GM06990 (cell line): ENCODE measurements at regions not wholly inside any gene's neighbourhood (a gene's known extent, or its start where the extent isn't known, plus 50 kb on each side); places are given as distances from the start of the nearest gene placed in this dataset.

Source experiments
- DNase-seq: peaks from one replicate; pipeline ENCODE4 v3.0.0-alpha.2; 2011; ENCODE audit not compliant: insufficient read length; ENCODE audit errors: extremely low read depth
- H3K27me3 ChIP-seq: replicated peaks from 2 replicates; pipeline ENCODE4 v1.6.0; 2011; ENCODE audit warnings: low read length; ENCODE audit not compliant: control insufficient read depth, insufficient read depth
- H3K36me3 ChIP-seq: 2 replicates; pipeline ENCODE4 v1.5.1; 2011; ENCODE audit warnings: low read length; ENCODE audit not compliant: control insufficient read depth, insufficient read depth
- H3K4me3 ChIP-seq: replicated peaks from 2 replicates; pipeline ENCODE4 v1.5.1; 2011; ENCODE audit warnings: low read depth, mild to moderate bottlenecking, control low read depth, low read length
- TF ChIP-seq, protein P1 (sequence below): IDR thresholded peaks from 2 replicates; pipeline ENCODE4 v1.5.1; 2011; ENCODE audit warnings: low read length, control low read depth, mild to moderate bottlenecking, inconsistent platforms; ENCODE audit not compliant: insufficient read depth, poor library complexity, severe bottlenecking

DNA sequence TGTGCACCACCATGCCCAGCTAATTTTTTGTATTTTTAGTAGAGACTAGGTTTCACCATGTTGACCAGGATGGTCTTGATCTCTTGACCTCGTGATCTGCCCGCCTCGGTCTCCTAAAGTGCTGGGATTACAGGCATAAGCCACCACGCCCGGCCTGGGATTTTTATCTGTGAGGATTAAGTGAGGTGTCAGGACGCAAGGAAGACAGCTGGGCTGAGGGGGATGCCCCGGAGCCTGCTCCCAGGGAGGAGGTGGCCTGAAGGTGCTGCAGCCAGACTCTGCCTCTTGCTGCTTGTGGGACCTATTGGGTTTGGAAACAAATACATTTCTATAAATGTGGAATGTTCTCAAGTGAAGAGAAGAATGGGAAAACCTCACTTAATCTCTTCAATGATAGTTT, 131.6 kb downstream of the OLFM4 start:
- no peaks in the 10 kb centered on the region for H3K36me3 ChIP-seq
- TF ChIP-seq, protein P1, sequence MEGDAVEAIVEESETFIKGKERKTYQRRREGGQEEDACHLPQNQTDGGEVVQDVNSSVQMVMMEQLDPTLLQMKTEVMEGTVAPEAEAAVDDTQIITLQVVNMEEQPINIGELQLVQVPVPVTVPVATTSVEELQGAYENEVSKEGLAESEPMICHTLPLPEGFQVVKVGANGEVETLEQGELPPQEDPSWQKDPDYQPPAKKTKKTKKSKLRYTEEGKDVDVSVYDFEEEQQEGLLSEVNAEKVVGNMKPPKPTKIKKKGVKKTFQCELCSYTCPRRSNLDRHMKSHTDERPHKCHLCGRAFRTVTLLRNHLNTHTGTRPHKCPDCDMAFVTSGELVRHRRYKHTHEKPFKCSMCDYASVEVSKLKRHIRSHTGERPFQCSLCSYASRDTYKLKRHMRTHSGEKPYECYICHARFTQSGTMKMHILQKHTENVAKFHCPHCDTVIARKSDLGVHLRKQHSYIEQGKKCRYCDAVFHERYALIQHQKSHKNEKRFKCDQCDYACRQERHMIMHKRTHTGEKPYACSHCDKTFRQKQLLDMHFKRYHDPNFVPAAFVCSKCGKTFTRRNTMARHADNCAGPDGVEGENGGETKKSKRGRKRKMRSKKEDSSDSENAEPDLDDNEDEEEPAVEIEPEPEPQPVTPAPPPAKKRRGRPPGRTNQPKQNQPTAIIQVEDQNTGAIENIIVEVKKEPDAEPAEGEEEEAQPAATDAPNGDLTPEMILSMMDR: no peak
- DNase-seq: no peak
- no peaks in the 10 kb centered on the region for H3K27me3 ChIP-seq
- H3K4me3 ChIP-seq: no peak overlapping the region

DNA sequence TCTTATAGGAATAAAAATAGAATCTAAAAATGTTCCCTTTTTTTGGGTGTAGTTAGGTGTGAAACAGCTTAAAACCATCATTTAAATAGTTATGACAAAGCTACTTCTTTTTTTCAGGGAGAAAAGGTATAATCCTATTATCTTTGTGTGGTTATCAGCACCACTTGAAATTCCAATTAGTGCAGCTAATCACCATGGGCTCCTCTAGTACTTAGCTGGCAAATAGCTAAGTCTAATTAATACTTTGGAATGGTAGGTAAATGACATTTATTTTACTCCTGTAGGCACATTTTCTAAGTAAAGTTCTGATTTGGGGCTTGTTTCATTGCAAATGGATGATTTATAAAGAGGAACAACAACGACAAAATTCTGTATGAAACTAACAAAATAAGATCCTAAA, 132.6 kb downstream of the OLFM4 start:
- Histone ChIP-seq H3K36me3 (no peaks in the 10 kb centered on the region), H3K4me3 (no peak overlapping the region), H3K27me3 (no peaks in the 10 kb centered on the region)
- TF ChIP-seq, protein P1: no peak
- DNase-seq: no peak

DNA sequence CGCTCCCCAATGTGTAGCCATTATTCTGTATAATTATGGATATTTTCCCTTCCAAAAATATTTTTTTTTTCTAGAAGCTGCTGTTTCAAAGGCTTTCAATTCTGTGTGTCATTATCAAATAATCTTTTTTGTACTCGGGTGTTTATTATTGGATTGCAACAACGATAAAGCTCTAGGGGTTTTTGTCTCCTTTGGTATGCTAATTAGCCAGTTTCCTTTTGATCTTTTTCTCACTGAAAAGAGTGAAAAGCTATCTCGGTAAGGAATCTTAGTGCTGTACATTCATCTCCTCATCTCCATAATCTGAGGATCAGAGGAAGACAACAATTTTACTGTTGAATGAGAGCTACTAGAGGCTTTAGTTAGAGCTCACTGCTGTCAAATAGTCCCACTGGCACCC, 136.6 kb downstream of the OLFM4 start:
- Histone ChIP-seq H3K4me3 (no peak overlapping the region), H3K27me3 (no peaks in the 10 kb centered on the region), H3K36me3 (no peaks in the 10 kb centered on the region)
- TF ChIP-seq, protein P1: no peak
- DNase-seq: no peak

DNA sequence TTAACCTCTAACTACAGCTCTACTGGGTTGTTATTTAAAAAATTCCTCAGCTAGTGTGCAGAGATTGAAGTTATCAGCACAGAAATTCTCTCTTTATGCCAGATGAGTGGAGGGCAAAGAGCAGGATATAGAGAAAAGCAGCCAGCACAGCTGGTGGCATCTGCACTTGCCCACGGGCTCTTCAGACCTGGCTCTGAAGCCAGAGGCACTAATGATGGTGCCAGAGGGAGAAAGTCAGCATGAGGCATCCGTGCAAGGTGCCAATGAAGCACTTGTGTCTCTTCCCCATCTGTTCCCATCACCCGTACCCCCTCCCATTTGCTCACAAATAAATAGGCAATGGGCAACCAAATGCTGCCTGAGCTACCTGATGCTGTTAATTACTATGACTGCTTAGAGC, 138.9 kb downstream of the OLFM4 start:
- Histone ChIP-seq H3K4me3 (no peak overlapping the region), H3K36me3 (no peaks in the 10 kb centered on the region), H3K27me3 (no peaks in the 10 kb centered on the region)
- TF ChIP-seq, protein P1: no peak
- no peak for DNase-seq

DNA sequence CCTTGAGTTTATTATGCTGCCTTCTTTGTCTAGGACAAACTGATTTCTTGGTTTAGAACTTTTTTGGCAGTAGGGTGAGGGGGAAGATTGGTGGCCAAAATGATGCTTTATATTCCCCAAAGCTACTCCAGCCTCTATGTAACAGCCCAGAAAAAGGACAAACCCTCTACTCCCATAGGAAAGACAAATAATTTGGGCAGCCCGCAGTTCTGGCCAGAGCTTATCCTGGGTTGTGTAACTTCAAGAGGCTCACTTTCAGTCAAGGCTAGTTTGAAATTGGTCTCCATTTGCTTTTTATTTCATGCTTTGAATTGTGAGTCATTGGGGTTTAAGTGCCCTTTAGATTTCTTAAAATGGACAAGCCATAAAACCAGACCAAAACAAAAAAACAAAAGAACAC, 142.3 kb downstream of the OLFM4 start:
- TF ChIP-seq, protein P1: no peak
- no peak for DNase-seq

DNA sequence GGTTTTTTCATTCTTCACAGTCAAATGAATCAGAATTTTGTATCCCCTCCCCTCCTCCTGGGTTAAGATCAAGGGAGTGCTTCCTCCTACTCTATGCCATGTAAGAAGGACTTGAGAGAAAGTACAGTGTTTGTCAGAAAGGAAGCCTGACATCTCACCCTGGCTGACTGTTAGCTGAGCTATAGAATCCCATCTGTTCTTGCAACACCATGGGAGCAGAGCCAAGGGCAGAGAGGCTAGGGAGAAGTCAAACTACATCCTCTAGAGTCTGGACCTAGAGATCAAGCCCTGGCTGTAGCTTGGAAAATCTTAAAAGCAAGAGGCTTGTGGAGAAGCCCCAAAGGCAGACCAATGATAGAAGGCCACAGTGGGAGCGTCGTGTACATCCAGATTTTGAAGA, 145.9 kb downstream of the OLFM4 start:
- H3K4me3 ChIP-seq: no peak overlapping the region
- no peak for DNase-seq
- H3K36me3 ChIP-seq: no peaks in the 10 kb centered on the region
- TF ChIP-seq, protein P1: no peak
- no peaks in the 10 kb centered on the region for H3K27me3 ChIP-seq

More for the DNA sequence above, 142.3 kb downstream of the OLFM4 start:
- Histone ChIP-seq H3K4me3 (no peak overlapping the region), H3K36me3 (no peaks in the 10 kb centered on the region), H3K27me3 (no peaks in the 10 kb centered on the region)
